Globus pallidus (tissue), 1 donor: ENCODE measurements at regions not wholly inside any gene's neighbourhood (a gene's known extent, or its start where the extent isn't known, plus 50 kb on each side); places are given as distances from the start of the nearest gene placed in this dataset.
"Not testable (repeated sequence)": the region's sequence is repeated elsewhere in the genome, so short reads cannot be mapped to it uniquely, and the experiment has no call there.

Source experiments
- DNase-seq: peaks from one replicate; pipeline ENCODE4 v3.0.0-alpha.2; 2015; ENCODE audit warnings: low spot score

DNA sequence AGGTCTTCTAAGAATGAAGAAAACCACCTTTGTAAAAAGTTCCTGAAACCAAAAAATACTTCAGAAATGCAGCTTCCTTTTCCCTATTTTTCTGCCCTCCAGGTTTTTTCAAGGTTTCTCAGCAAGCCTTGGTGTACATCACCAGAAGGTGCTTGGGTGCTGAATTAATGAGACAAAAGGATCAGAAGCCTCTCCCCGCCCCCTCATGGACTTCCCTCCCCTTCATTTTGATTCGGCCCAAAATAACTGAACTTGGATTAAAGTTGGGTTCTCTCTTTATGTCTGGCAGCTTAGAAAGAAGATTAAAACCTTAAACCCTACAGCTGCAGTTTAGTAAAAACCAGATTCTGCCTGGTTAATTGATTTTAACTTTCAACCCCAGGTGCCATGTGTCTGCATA lies 121.7 kb upstream of the ERCC4 start:
- DNase-seq, result no peak

DNA sequence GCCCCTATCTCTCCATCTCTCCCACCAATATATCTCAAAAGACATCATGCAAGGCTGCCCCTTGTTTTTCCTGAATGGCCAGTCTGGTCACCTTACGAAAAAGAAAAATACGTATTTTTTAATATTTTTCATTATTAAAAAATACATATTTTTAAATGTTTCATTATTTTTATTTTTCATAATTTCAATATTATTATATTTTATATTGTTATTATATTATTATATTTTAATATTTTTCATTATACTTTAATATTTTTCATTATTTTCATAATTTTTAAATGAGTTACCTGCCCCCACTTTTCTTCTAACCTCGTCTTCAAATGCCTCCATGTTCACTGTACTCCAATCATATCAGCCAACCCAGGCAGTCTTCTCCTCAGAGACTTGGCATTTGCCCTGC lies 116.0 kb upstream of the ERCC4 start:
- DNase-seq, result no peak

DNA sequence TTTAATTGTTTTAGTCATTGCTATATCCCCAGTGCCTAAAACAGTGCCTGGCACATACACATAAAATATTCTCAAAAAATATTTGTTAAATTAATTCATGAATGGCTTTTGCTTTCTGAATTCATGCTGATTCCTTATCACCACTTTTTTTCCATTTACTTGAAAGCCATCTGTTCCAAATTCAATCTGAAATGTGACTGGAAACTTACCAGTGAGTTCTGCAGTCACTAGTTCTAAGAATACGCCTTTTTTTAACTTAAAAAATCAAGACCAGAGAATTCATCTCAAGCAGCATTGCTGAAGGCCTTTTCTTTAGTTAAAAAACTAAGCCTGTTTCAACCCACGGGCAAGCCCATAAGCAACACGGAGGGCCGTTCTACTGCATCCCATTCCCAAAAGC lies 114.0 kb upstream of the ERCC4 start:
- DNase-seq, result no peak

DNA sequence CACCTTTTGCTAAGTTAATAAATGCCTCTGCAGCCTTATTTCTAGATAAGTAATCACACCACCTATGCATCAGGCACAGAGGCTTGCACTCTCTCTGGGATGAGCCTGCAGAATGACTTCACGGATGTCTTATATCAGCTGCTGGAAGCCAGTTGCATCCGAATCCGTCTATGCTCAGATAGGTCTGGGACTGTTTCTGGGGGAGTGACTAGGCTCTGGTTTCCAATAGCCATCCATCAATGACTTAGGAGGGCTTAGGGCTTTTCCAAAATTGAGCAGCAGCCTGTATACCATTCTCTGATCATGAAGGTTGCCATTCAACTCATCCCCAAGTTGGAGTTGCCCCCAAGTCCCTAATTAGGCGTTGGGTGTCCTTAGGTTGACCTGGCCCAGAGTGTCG lies 113.3 kb upstream of the ERCC4 start:
- DNase-seq, result no peak

DNA sequence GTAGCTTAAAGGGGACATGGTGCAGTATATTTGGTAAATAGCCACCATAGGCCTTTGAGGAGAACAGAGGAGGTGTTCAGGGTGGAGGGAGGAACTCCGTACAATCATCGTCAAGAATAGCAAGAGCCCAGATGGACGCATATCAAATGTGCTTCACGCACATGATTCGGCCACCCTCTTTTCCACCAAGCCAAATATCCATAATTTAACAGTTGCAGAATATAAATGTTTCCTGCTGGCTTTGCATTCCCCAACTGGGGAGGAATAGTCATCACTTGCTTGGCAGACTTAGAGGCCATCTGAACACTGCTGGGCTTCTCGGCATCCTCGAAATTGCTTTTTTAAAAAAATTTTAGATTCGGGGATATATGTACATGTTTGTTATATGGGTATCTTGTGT lies 111.9 kb upstream of the ERCC4 start:
- DNase-seq, result no peak

DNA sequence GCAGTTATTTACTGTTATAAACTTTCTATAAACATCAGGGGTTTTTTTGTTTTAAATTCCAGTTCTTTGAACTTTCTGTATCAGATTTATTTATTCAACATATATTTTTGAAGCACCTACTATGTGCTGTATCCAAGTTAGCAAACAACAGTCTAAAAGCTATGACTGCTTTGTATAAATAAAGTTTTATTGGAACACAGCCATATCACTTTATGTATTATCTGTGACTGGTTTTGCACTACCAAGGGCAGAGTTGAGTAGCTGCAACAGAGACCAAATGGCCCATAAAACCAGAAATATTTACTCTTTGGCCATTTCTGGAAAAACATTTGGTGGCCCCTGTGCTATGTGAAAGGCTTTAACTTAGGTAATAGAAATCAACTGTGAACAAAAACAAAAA lies 110.2 kb upstream of the ERCC4 start:
- DNase-seq, result no peak

DNA sequence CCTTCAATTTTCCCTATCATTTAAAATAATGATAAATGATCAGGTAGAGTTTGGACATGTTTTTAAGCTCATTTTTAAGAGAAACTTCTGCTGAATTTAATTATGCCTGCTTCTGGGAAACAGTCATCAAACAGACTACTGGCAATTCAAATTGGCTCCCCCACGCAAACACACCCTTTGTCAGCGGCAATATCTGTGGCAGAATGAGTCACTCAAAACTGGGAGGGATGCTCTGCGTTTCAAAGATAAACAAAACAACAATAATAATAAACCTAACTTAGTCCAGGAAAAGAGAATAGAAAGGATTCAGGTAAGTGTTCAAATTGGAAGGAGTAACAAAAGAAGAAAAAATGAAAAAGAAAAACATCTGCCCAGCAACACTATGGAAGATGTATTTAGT lies 108.1 kb upstream of the ERCC4 start:
- DNase-seq, result no peak

DNA sequence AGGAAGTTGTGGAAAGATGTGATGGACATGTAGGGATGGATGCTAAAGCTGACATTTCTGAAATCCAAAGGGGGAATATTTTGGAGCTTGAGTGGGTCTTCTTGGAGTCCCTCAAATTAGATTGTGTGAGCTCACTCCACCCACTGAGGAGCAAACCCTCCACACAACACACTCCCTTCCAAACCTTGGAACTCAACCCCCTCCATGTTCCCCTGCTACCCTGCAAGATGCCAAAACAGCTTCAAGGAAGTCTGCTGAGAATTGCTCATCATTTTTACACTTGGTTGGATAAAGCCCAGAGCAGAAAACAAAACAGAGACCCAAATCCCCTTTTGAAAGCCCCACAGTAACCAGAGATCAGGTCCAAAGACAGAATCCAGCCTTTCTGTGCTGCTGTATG lies 103.3 kb upstream of the ERCC4 start:
- DNase-seq, result no peak

DNA sequence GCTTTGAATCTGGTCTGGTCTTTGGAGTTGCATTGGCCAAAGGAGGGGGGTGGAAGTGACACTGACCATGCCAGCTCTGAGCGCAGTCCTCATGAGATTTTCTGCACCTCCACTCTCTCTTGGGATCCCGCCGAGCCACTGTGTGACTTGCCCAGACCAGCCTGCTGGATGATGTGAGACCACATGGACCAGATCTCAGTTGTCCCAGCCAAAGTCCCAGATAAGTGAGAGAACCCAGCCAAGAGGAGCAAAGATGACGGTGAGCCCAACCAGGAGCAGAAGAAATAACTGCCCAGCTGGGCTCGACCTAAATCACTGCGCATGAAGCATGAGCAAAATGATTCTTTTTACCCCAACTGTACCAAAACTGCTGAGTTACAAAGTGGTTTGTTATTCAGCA lies 96.5 kb upstream of the ERCC4 start:
- DNase-seq, result no peak

DNA sequence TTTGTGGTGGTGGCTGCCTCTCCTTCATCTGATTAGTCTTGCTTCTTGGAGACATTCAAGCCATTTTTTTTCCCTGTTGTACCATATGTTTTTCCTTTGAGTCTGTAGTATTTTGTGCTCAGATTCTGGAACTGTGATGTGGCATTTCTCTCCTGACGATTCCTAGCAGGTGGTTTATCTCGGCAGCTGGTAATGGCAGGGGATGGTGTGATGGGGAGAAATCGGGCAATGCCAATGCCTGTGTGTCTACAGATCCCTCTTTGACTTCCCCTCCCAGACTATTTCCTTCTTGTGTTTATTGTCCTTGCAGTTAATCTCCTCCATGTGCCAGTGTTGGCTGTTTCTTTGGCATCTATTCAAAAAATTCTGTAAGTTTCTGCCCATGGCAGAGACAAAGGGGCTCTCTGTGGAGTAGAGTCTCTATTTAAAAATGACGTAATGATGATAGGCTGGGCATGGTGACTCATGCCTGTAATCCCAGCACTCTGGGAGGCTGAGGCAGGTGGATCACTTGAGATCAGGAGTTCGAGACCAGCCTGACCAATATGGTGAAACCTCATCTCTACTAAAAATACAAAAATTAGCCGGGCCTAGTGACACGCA lies 90.2 kb upstream of the ERCC4 start:
- peak; percentile 41 for DNase-seq

DNA sequence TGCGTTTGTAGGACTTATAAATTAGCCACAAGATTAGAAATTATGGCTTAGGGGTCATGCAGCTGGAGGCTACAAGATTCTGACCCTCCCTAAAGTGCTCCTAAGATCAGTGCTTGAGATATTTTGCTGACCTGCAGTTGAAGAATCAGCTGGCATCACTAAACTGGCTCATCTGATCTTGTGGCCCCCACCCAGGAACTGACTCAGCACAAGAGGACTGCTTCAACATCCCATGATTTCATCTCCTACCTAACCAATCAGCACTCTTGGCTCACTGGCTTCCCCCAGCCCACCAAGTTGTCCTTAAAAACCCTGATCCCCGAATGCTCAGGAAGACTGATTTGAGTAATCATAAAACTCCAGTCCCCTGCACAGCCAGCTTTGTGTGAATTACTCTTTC lies 86.4 kb upstream of the ERCC4 start:
- no peak for DNase-seq

DNA sequence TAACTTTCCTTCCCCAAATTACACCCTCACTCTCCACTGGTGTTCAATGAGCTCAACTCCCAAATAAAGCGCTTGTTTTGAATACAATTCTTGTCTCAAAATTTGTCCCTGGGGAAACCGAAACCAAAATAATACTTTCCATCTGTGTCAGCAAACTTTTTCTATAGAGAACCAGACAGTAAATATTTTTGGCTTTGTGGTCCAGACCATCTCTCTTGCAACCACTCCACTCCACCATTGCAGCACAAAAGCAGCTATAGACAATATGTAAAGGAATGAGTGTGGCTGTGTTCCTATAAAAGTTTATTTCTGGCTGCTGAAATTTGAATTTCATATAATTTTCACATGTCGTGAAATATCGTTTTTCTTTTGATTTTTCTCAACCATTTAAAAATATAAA lies 84.6 kb upstream of the ERCC4 start:
- DNase-seq, result no peak

DNA sequence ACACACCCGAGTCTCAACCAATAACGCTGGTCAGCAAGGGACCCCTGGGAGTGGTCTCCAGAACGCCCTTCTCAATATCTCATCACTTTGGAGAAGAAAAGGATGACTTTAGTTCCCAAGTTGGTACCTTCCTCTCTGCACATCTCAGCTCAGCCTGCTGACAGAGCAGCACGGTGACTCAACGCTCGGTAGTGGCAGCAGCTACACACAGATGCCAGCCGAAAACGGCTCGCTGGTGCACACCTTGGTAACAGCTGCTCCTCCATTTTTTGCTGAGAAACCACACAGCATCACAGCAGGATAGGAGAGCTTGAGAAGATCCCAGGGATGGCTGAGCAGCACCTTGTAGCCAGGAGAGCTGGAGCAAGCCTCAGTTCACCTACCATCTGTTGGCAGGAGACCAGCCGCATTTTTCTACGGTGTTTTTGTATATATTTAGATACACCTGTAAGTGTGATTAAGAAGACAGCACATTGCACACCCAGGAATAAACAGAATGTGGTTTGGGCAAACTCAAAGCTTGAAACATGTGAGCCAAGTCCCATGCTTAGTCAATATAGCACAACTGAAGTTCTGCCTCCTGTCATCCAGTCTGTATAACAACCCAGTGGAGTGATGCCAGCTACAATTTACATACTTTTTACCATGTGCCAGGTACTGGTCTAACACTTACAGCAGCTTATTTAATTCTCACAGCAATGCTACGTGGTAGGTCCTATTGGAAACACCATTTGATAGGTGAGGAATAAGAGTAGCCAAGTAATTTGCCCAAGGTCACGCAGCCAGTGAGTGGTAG lies 83.8 kb upstream of the ERCC4 start:
- no peak for DNase-seq

DNA sequence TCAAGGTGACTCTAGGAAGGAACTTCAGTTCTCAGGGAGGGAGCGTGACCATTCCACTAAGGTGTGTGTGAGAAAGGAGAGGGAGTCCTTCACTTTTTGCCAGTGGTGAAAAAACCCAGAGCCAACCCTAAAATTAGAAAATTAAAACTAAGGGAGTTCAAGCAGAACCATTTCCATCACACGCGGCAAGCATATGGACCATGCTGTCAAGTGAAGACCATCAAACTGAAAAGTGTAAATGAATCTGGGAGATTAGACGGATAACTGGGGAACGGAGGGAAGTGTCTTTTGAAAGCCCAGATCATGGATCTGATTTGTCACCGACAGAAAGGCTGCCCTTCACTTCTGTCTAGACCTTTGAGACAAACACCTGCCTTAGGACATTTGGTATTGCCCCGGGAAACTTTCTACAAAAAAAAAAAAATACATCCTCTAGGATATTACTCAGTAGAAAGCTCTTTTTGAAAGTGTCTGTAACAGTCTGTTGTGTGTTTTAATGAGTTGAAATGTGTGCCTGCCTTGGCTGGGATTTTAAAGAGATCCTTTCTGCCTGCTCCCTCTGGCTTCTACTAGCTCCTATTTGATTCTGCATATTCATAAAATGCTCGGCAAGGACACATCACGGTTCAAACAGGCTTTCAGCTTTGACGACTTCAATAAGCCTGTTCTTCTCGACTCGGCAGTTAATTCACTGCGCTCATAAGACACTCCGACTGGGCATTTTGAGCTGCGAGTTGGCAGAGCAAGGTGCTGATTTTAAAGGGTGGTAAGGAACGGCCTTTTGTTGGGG lies 81.4 kb upstream of the ERCC4 start:
- DNase-seq, result peak; percentile 5

DNA sequence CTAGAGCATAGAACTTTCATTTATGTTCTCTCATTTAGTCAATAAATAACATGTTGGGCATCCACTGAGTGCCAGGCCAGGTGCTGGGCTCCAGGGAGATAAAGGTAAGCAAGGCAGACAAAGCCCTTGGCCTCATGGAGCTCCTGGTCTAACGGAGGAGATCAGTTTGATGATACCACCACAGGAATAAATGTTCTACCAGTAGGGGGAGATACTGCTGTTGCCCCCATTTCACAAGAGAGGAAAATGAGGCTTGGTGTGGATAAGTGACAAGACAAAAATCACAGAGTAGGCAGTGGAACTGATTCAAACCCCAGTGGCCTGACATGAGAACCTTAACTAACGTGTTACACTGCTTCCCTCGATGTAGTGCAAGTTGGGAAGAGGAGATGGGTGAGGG lies 80.4 kb upstream of the ERCC4 start:
- DNase-seq, result no peak

DNA sequence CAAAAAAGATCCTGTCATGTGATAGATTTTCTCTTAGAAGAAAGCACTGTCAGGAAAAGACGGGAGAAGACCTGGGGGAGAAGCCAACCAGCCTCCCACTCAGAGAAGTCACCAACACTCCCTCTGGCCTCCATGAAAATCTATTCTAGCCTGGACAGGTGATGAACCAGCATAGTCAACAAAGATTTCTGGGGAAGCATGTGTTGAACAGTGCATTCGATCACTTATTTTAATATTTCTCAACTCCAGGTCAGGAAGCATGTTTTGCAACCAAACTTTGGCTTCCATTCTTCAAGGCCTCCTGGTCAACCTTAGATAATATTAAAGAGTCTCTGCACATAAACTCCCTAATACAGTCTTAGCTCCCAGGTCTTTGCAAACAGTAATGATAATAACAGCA lies 74.7 kb upstream of the ERCC4 start:
- no peak for DNase-seq

DNA sequence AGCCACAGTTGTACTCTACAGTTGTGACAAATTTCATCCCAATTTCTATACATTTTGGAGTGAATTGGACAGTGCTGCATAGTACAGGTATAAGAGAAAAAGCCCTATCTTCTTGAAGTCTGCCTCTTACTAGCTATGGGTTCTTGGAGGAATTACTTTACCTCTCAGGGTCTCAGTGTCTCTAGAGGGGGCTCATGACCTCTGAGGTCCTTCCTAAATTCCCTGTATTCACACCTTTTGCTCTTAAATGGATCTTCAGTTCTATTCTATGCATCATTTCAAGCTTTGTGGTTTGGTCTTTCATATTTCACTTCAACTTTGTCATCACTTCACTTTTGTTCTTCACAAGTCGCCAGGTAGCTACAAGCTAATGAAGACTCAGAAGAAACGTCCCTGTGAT lies 71.2 kb upstream of the ERCC4 start:
- DNase-seq, result no peak

DNA sequence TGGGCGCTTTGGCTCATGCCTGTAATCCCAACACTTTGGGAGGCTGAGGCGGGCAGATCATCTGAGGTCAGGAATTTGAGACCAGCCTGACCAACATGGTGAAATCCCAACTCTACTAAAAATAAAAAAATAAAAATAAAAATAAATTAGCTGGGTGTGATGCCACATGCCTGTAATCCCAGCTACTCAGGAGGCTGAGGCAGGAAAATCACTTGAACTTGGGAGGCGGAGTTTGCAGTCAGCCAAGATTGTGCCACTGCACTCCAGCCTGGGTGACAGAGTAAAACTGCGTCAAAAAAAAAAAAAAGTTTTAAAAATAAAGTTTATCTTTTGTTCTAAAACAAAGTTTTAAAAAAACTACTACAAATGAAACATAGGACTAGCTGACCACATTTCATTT lies 69.8 kb upstream of the ERCC4 start:
- not testable (repeated sequence) for DNase-seq

DNA sequence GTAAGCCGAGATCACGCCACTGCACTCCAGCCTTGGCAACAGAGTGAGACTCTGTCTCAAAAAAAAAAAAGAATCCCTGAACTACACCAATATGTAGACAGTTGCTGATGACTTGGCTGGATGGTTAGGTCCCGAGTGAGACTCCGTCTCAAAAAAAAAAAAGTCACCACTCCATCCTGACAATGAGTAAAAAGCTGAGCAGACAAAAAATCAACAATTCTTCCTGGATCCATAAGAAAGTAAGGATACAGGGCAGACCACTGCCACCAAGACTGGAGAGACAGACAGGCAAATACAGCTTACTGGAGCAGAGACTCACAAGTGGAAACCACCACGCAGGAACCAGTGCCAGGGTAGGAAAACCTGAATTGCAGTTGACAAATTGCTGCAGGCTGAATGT lies 67.1 kb upstream of the ERCC4 start:
- no peak for DNase-seq

DNA sequence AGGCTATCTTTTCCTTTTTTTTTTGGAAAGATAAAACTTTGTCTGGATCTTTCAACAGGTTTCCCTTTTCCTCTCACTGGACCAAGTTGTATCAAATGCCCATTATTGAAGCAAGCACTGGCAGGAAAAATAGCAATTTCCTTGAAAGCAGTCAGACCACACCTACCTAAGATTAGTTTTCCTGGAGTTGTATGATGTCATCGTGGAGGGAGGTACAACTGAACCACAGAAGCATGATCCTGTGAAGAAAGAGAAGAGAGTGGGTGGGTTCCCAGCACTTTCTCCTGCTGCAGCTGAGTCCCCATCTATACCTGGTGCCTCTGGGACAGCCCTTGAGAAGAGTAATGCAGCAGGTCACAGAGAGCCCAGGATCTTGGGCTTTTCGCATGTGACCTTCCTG lies 63.6 kb upstream of the ERCC4 start:
- no peak for DNase-seq

DNA sequence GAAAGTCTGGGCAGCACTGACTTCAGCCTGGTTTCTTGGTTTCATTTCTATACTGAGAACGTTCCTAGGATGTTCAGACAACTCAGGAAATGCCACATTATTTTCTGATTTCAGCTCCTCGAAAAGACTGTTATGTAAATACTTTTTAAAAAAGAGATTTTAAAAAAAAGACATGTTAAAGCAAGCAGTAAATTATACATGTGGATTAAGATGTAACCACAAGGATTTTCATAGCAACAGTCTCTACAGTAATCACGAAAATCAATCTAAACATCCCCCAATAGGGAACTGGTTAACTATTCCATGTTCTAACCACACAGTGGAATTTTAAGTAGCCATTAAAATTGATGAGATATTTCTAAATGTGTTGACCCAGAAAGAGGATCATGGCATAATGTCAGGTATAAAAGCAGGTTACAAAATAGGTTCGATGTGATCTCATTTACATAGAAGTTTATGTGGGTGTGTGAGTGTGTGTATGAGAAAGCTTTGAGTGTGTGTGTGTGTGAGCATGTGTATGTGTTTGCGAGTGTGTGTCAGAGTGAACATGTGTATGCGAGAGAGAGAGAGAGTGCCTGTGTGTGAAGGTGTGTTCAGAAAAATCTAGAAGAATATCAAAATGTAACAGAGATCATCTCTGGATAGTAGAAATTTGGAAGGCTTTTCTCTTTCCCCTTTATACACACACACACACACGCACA lies 63.0 kb upstream of the ERCC4 start:
- DNase-seq, result no peak

DNA sequence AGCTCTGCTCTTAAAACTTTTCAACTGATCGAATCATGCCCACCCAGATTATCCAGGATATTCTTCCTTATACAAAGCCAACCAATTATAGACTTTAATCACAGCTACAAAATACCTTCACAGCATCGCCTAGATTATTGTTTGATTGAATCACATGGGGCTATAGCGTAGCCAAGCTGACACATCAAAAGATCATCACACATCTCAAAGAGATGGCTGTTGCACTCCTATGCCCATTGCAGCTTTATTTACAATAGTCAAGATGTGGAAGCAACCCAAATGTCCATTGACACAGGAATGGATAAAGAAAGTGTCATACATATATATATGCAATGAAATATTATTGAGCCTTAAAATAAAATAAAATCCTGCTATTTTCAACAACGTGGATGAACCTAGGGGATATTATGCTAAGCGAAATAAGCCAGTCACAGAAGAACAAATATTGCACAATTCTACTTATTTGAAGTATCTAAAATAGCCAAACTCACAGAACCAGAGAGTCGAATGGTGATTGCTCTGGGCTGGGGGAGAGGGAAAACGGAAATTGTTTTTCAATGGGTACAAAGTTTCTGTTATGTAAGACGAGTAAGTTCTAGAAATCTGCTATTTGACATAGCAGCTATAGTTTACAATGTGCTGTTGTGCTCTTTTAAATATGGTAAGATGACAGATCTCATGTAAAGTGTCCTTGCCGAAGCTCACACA lies 60.9 kb upstream of the ERCC4 start:
- DNase-seq, result no peak
